Neural cell (in vitro differentiated cells): ENCODE measurements at regions not wholly inside any gene's neighbourhood (a gene's known extent, or its start where the extent isn't known, plus 50 kb on each side); places are given as distances from the start of the nearest gene placed in this dataset.

Experiments
- H2AFZ ChIP-seq: fragments of 200-600, 300-800 bp; sonication (generic), shearing (Covaris generic); 2 replicates; pipeline ENCODE4 v1.6.0; 2014; ENCODE audit warnings: low read depth, mild to moderate bottlenecking, antibody characterized with exemption, low read length, moderate library complexity
- H3F3A ChIP-seq: fragments of 200-600 bp; shearing (Covaris generic); 2 replicates; pipeline ENCODE4 v1.6.1; 2016; ENCODE audit warnings: mild to moderate bottlenecking, moderate library complexity, mixed read lengths, antibody characterized with exemption, low read length; ENCODE audit not compliant: insufficient read depth, poor library complexity, severe bottlenecking
- H3K27ac ChIP-seq: fragments of 200-600, 300-800 bp; sonication (generic), shearing (Covaris generic); 2 replicates; pipeline ENCODE4 v1.5.1; 2014; ENCODE audit warnings: mild to moderate bottlenecking, low read length, moderate library complexity
- H3K27me3 ChIP-seq: fragments of 300-800, 200-600 bp; sonication (generic), shearing (Covaris generic); 2 replicates; pipeline ENCODE4 v1.6.0; 2014; ENCODE audit warnings: mild to moderate bottlenecking, low read depth, low read length, moderate library complexity; ENCODE audit not compliant: insufficient read depth
- H3K36me3 ChIP-seq: fragments of 300-800, 200-600 bp; sonication (generic), shearing (Covaris generic); 2 replicates; pipeline ENCODE4 v1.5.1; 2014; ENCODE audit warnings: mild to moderate bottlenecking, antibody characterized with exemption, low read length, moderate library complexity; ENCODE audit not compliant: insufficient read depth
- H3K4me2 ChIP-seq: fragments of 300-800, 200-600 bp; sonication (generic), shearing (Covaris generic); 2 replicates; pipeline ENCODE4 v1.6.0; 2014; ENCODE audit warnings: mild to moderate bottlenecking, low read length
- H3K4me3 ChIP-seq: fragments of 300-800, 200-600 bp; sonication (generic), shearing (Covaris generic); 2 replicates; pipeline ENCODE4 v1.5.1; 2014; ENCODE audit warnings: mild to moderate bottlenecking, low read length, moderate library complexity
- H3K79me2 ChIP-seq: fragments of 200-600 bp; shearing (Covaris generic); replicated peaks from 2 replicates; pipeline ENCODE4 v1.6.0; 2014; ENCODE audit warnings: mild to moderate bottlenecking, low read length, moderate library complexity; ENCODE audit not compliant: insufficient read depth
- H3K9ac ChIP-seq: fragments of 300-800, 200-600 bp; sonication (generic), shearing (Covaris generic); 2 replicates; pipeline ENCODE4 v1.6.1; 2016; ENCODE audit warnings: mild to moderate bottlenecking, low read length, mixed read lengths
- H3K9me2 ChIP-seq: fragments of 200-600 bp; shearing (Covaris generic); 2 replicates; pipeline ENCODE4 v1.6.1; 2016; ENCODE audit warnings: mild to moderate bottlenecking, low read length, mixed read lengths; ENCODE audit not compliant: insufficient read depth
- H3K9me3 ChIP-seq: fragments of 200-600, 300-800 bp; sonication (generic), shearing (Covaris generic); 2 replicates; pipeline ENCODE4 v1.6.1; 2016; ENCODE audit warnings: mild to moderate bottlenecking, mixed run types, low read length, moderate library complexity, mixed read lengths
- H4K20me1 ChIP-seq: fragments of 200-600 bp; shearing (Covaris generic); 2 replicates; pipeline ENCODE4 v1.6.1; 2016; ENCODE audit warnings: mild to moderate bottlenecking, mixed run types; ENCODE audit not compliant: insufficient read depth
- EP300 ChIP-seq: fragments of 450-650 bp; conservative IDR thresholded peaks from 2 replicates; pipeline ENCODE4 v1.6.1; 2014; ENCODE audit warnings: antibody characterized with exemption, mild to moderate bottlenecking, moderate library complexity; ENCODE audit not compliant: poor library complexity, severe bottlenecking
- EZH2 ChIP-seq: fragments of 200-600, 300-800 bp; shearing (Covaris generic), sonication (generic); IDR thresholded peaks from 2 replicates; pipeline ENCODE4 v1.6.1; 2014; ENCODE audit warnings: antibody characterized with exemption, low read length, borderline replicate concordance, mild to moderate bottlenecking; ENCODE audit not compliant: insufficient read depth, poor library complexity, severe bottlenecking
- MXI1 ChIP-seq: fragments of 450-650 bp; conservative IDR thresholded peaks from 2 replicates; pipeline ENCODE4 v1.6.1; 2014; ENCODE audit warnings: antibody characterized with exemption, mild to moderate bottlenecking; ENCODE audit not compliant: poor library complexity, severe bottlenecking
- POLR2AphosphoS5 ChIP-seq: IDR thresholded peaks from 2 replicates; pipeline ENCODE4 v1.6.1; 2012
- RAD21 ChIP-seq: fragments of 450-650 bp; conservative IDR thresholded peaks from 2 replicates; pipeline ENCODE4 v1.6.1; 2014; ENCODE audit warnings: antibody characterized with exemption, mild to moderate bottlenecking, moderate library complexity
- SMC3 ChIP-seq: fragments of 450-650 bp; conservative IDR thresholded peaks from 2 replicates; pipeline ENCODE4 v1.6.1; 2014; ENCODE audit warnings: antibody characterized with exemption, mild to moderate bottlenecking, moderate library complexity; ENCODE audit not compliant: poor library complexity
- TAF1 ChIP-seq: IDR thresholded peaks from 2 replicates; pipeline ENCODE4 v1.6.1; 2012; ENCODE audit warnings: low read depth
- TF ChIP-seq, protein P1 (sequence below): fragments of 450-650 bp; IDR thresholded peaks from 2 replicates; pipeline ENCODE4 v1.5.1; 2014; ENCODE audit warnings: antibody characterized with exemption, mild to moderate bottlenecking, moderate library complexity; ENCODE audit not compliant: poor library complexity, severe bottlenecking
- TF ChIP-seq, protein P2 (sequence below): IDR thresholded peaks from 2 replicates; pipeline ENCODE4 v1.6.1; 2012; ENCODE audit warnings: borderline replicate concordance

DNA sequence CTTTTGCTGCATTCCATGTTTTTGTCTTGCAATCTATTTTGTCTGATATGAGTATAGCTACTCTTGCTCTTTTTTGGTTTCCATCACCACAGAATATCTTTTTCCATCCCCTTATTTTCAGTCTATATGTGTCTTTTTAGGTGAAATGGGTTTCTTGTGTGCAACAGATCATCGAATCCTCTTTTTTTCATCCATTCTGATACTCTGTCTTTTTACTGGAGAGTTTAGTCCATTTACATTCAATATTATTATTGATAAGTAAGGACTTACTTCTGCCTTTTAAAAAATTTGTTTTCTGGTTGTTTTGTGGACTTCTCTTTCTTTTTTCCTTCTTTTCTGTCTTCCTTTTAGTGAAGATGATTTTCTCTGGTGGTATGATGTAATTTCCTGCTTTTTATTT lies 64.6 kb upstream of the CD55 start:
- Histone ChIP-seq H3K4me3 (no peak overlapping the region), H3K79me2 (no peaks in the 10 kb centered on the region), H2AFZ (no peak overlapping the region), H3F3A (no peaks in the 10 kb centered on the region), H3K36me3 (no peaks in the 10 kb centered on the region), H3K4me2 (no peak overlapping the region), H4K20me1 (no peaks in the 10 kb centered on the region), H3K9me2 (no peaks in the 10 kb centered on the region), H3K27ac (no peak overlapping the region), H3K9ac (no peak overlapping the region), H3K9me3 (no peaks in the 10 kb centered on the region), H3K27me3 (no peaks in the 10 kb centered on the region)
- TF ChIP-seq RAD21 (no peak), TAF1 (no peak), SMC3 (no peak), EP300 (no peak), EZH2 (no peak), MXI1 (no peak), POLR2AphosphoS5 (no peak)
- TF ChIP-seq, protein P1, sequence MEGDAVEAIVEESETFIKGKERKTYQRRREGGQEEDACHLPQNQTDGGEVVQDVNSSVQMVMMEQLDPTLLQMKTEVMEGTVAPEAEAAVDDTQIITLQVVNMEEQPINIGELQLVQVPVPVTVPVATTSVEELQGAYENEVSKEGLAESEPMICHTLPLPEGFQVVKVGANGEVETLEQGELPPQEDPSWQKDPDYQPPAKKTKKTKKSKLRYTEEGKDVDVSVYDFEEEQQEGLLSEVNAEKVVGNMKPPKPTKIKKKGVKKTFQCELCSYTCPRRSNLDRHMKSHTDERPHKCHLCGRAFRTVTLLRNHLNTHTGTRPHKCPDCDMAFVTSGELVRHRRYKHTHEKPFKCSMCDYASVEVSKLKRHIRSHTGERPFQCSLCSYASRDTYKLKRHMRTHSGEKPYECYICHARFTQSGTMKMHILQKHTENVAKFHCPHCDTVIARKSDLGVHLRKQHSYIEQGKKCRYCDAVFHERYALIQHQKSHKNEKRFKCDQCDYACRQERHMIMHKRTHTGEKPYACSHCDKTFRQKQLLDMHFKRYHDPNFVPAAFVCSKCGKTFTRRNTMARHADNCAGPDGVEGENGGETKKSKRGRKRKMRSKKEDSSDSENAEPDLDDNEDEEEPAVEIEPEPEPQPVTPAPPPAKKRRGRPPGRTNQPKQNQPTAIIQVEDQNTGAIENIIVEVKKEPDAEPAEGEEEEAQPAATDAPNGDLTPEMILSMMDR, result no peak
- TF ChIP-seq, protein P2, sequence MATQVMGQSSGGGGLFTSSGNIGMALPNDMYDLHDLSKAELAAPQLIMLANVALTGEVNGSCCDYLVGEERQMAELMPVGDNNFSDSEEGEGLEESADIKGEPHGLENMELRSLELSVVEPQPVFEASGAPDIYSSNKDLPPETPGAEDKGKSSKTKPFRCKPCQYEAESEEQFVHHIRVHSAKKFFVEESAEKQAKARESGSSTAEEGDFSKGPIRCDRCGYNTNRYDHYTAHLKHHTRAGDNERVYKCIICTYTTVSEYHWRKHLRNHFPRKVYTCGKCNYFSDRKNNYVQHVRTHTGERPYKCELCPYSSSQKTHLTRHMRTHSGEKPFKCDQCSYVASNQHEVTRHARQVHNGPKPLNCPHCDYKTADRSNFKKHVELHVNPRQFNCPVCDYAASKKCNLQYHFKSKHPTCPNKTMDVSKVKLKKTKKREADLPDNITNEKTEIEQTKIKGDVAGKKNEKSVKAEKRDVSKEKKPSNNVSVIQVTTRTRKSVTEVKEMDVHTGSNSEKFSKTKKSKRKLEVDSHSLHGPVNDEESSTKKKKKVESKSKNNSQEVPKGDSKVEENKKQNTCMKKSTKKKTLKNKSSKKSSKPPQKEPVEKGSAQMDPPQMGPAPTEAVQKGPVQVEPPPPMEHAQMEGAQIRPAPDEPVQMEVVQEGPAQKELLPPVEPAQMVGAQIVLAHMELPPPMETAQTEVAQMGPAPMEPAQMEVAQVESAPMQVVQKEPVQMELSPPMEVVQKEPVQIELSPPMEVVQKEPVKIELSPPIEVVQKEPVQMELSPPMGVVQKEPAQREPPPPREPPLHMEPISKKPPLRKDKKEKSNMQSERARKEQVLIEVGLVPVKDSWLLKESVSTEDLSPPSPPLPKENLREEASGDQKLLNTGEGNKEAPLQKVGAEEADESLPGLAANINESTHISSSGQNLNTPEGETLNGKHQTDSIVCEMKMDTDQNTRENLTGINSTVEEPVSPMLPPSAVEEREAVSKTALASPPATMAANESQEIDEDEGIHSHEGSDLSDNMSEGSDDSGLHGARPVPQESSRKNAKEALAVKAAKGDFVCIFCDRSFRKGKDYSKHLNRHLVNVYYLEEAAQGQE, result no peak

DNA sequence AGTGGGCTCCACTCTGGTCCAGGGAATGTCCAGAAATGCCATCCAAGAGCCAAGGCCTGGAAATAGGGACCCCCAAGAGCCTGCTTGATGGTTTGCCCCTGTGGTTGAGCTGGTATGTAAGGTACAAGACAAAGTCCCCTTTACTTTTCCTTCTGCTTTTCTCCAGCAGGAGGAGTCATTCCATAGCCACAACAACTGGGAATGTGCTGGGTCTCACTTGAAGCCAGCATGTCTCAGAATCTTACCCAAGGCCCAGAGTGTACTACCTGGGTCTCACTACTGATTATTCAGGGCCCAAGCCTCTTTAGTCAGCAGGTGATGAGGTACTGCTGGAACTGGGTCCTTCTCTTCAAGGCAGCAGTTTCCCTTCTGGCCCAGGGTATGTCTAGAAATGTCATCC lies 62.1 kb upstream of the CD55 start:
- H2AFZ ChIP-seq, result no peak overlapping the region
- no peak overlapping the region for H3K4me2 ChIP-seq
- H3K36me3 ChIP-seq, result no peaks in the 10 kb centered on the region
- TF ChIP-seq POLR2AphosphoS5 (no peak), MXI1 (no peak), TAF1 (no peak)
- TF ChIP-seq, protein P2, result no peak
- no peaks in the 10 kb centered on the region for H4K20me1 ChIP-seq
- H3K79me2 ChIP-seq, result no peaks in the 10 kb centered on the region
- H3F3A ChIP-seq, result no peaks in the 10 kb centered on the region
- H3K9me2 ChIP-seq, result no peaks in the 10 kb centered on the region
- no peak overlapping the region for H3K9ac ChIP-seq
- no peak overlapping the region for H3K4me3 ChIP-seq
- no peaks in the 10 kb centered on the region for H3K9me3 ChIP-seq
- H3K27ac ChIP-seq, result no peak overlapping the region
- H3K27me3 ChIP-seq, result no peaks in the 10 kb centered on the region
